Breast epithelium (tissue), 4 donors: ENCODE measurements at regions not wholly inside any gene's neighbourhood (a gene's known extent, or its start where the extent isn't known, plus 50 kb on each side); places are given as distances from the start of the nearest gene placed in this dataset.

ENCODE experiments used
- DNase-seq, 2 donors: peaks; one replicate each; pipeline ENCODE4 v3.0.0-alpha.2; 2019; ENCODE audit warnings: low spot score in 2 of 2
- H3K27ac ChIP-seq, 2 donors: fragments of 200-600 bp; sonication (generic) in 1 of 2; one replicate each; pipeline ENCODE4 v1.5.1; 2016 to 2019; ENCODE audit warnings: mild to moderate bottlenecking in 1 of 2
- H3K27me3 ChIP-seq, 2 donors: fragments of 200-600 bp; sonication (generic) in 1 of 2; one replicate each; pipeline versions ENCODE4 v1.5.1 to v1.6.0; 2017 to 2019; ENCODE audit warnings: control low read depth in 1 of 2, mild to moderate bottlenecking in 1 of 2
- H3K36me3 ChIP-seq: fragments of 200-600 bp; one replicate; pipeline ENCODE4 v1.5.1; 2019
- H3K4me1 ChIP-seq, 2 donors: fragments of 200-600 bp; sonication (generic); one replicate each; pipeline ENCODE4 v1.5.1; 2016 to 2019; ENCODE audit warnings: control low read depth in 1 of 2
- H3K4me3 ChIP-seq, 3 donors: fragments of 200-600 bp; sonication (generic); 1 replicate in 2 of 3; 2 replicates in 1 of 3; pipeline ENCODE4 v1.5.1; 2016 to 2019; ENCODE audit warnings: mild to moderate bottlenecking in 3 of 3, moderate library complexity in 2 of 3
- H3K9me3 ChIP-seq, 2 donors: fragments of 200-600 bp; sonication (generic) in 1 of 2; one replicate each; pipeline ENCODE4 v1.5.1; 2016 to 2019; ENCODE audit warnings: control low read depth in 1 of 2
- POLR2A ChIP-seq: fragments of 450-650 bp; IDR thresholded peaks from one replicate; pipeline ENCODE4 v1.6.1; 2016; ENCODE audit warnings: antibody characterized with exemption, mild to moderate bottlenecking, moderate library complexity
- POLR2AphosphoS5 ChIP-seq, 3 donors: sonication (generic); formaldehyde crosslinking; IDR thresholded peaks; one replicate each; pipeline ENCODE4 v1.6.1; 2017; ENCODE audit warnings: antibody characterized with exemption in 3 of 3
- intact Hi-C: fragments of 100-400 bp; cut with DNase I; formaldehyde crosslinking; loops from one replicate; pipeline ENCODE4 v1.15.1; 2023; ENCODE audit warnings: low total_unique reads
- TF ChIP-seq, protein P1 (sequence below), 3 donors: fragments of 450-650 bp; IDR thresholded peaks; one replicate each; pipeline ENCODE4 v1.5.1; 2016 to 2017; ENCODE audit warnings: antibody characterized with exemption in 3 of 3, mild to moderate bottlenecking in 3 of 3, moderate library complexity in 3 of 3

DNA sequence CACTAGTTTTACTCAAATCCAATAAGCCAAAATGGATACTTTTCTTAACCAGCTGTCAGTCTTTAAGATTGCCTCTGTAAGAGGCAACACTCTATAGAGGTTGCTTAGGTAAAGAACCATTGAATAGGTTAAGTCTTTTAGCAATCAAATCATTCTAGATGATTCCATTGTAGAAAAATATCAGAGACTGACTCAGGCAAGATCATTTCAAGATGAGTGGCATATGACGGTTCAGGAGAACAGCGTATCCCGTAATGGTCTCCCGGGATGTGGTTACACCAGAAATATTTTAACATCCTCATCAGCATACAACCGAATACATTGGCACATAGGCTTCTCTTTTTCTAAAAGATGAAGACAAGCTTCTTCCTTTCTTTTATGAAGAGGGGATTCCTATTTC, 641.7 kb upstream of the AGA start:
- intact Hi-C loops, result no loop called here
- DNase-seq, result no peak
- TF ChIP-seq POLR2AphosphoS5 (IDR thresholded peaks at IDR 0.05), result no peak
- TF ChIP-seq, protein P1, sequence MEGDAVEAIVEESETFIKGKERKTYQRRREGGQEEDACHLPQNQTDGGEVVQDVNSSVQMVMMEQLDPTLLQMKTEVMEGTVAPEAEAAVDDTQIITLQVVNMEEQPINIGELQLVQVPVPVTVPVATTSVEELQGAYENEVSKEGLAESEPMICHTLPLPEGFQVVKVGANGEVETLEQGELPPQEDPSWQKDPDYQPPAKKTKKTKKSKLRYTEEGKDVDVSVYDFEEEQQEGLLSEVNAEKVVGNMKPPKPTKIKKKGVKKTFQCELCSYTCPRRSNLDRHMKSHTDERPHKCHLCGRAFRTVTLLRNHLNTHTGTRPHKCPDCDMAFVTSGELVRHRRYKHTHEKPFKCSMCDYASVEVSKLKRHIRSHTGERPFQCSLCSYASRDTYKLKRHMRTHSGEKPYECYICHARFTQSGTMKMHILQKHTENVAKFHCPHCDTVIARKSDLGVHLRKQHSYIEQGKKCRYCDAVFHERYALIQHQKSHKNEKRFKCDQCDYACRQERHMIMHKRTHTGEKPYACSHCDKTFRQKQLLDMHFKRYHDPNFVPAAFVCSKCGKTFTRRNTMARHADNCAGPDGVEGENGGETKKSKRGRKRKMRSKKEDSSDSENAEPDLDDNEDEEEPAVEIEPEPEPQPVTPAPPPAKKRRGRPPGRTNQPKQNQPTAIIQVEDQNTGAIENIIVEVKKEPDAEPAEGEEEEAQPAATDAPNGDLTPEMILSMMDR (IDR thresholded peaks at IDR 0.05), result no peak
- H3K27ac ChIP-seq, result no peak overlapping the region
- no peaks in the 10 kb centered on the region for H3K9me3 ChIP-seq
- H3K36me3 ChIP-seq, result no peaks in the 10 kb centered on the region
- no peaks in the 10 kb centered on the region for H3K27me3 ChIP-seq
- no peaks in the 10 kb centered on the region for H3K4me1 ChIP-seq
- H3K4me3 ChIP-seq, result no peak overlapping the region

- no peaks in the 10 kb centered on the region for H3K4me1 ChIP-seq
- DNase-seq, result no peak
- intact Hi-C loops, result no loop called here
- H3K9me3 ChIP-seq, result no peaks in the 10 kb centered on the region
- no peaks in the 10 kb centered on the region for H3K27me3 ChIP-seq
- H3K4me3 ChIP-seq, result no peak overlapping the region
- no peaks in the 10 kb centered on the region for H3K36me3 ChIP-seq
- TF ChIP-seq POLR2AphosphoS5 (IDR thresholded peaks at IDR 0.05) (no peak), POLR2A (no peak)
- TF ChIP-seq, protein P1 (IDR thresholded peaks at IDR 0.05), result no peak
- H3K27ac ChIP-seq, result no peak overlapping the region
These were observed 644.1 kb upstream of the AGA start for GRCh38 chr4:178086320-178086719.

- intact Hi-C loops, result no loop called here
- Histone ChIP-seq H3K4me3 (no peak overlapping the region), H3K4me1 (no peaks in the 10 kb centered on the region), H3K9me3 (no peaks in the 10 kb centered on the region), H3K27ac (no peak overlapping the region), H3K36me3 (no peaks in the 10 kb centered on the region), H3K27me3 (no peaks in the 10 kb centered on the region)
- no peak for DNase-seq
- TF ChIP-seq, protein P1 (IDR thresholded peaks at IDR 0.05), result no peak
- TF ChIP-seq POLR2AphosphoS5 (IDR thresholded peaks at IDR 0.05), result no peak
- no peak for TF ChIP-seq POLR2A
These were observed 648.6 kb upstream of the AGA start for GRCh38 chr4:178090640-178091411.

DNA sequence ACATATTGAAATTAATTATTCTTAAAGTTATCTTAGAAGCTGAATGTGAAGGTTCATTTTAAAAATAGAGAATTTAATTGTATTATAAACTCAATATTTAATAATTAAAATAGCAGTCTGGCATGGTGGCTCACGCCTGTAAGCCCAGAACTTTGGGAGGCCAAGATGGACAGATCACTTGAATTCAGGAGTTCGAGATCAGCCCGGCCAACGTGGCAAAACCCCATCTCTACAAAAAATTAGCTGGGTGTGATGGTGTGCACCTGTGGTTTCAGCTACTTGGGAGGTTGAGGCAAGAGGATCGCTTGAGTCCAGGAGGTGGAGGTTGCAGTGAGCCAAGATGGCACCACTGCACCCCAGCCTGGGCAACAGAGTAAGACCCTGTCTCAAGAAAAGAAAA, 659.9 kb upstream of the AGA start:
- no peaks in the 10 kb centered on the region for H3K9me3 ChIP-seq
- TF ChIP-seq POLR2A (no peak), POLR2AphosphoS5 (IDR thresholded peaks at IDR 0.05) (no peak)
- intact Hi-C loops, result no loop called here
- no peaks in the 10 kb centered on the region for H3K36me3 ChIP-seq
- no peak overlapping the region for H3K4me3 ChIP-seq
- no peaks in the 10 kb centered on the region for H3K4me1 ChIP-seq
- no peaks in the 10 kb centered on the region for H3K27me3 ChIP-seq
- DNase-seq, result no peak
- H3K27ac ChIP-seq, result no peak overlapping the region

DNA sequence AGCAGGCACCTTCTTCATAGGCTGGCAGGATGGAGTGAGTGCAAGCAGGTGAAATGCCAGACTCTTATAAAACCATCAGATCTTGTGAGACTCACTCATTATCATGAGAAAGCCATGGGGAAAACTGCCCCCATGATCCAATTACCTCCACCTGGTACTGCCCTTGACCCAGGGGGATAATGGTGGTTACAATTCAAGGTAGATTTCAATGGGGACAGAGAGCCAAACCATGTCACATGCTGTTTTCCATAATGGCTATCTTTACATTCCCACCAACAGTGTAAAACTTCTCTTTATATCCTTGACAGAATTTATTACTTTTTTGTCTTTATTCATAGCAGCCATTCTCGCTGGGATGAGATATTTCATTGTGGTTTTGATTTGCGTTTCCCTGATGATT, 663.0 kb upstream of the AGA start:
- Histone ChIP-seq H3K27me3 (no peaks in the 10 kb centered on the region), H3K4me1 (no peaks in the 10 kb centered on the region), H3K27ac (no peak overlapping the region), H3K4me3 (no peak overlapping the region), H3K36me3 (no peaks in the 10 kb centered on the region), H3K9me3 (no peaks in the 10 kb centered on the region)
- TF ChIP-seq POLR2A, result no peak
- TF ChIP-seq POLR2AphosphoS5 (IDR thresholded peaks at IDR 0.05), result no peak
- TF ChIP-seq, protein P1 (IDR thresholded peaks at IDR 0.05), result no peak
- intact Hi-C loops, result no loop called here
- DNase-seq, result no peak
